ENCODE measurements at regions not wholly inside any gene's neighbourhood (a gene's known extent, or its start where the extent isn't known, plus 50 kb on each side); places are given as distances from the start of the nearest gene placed in this dataset.

DNA sequence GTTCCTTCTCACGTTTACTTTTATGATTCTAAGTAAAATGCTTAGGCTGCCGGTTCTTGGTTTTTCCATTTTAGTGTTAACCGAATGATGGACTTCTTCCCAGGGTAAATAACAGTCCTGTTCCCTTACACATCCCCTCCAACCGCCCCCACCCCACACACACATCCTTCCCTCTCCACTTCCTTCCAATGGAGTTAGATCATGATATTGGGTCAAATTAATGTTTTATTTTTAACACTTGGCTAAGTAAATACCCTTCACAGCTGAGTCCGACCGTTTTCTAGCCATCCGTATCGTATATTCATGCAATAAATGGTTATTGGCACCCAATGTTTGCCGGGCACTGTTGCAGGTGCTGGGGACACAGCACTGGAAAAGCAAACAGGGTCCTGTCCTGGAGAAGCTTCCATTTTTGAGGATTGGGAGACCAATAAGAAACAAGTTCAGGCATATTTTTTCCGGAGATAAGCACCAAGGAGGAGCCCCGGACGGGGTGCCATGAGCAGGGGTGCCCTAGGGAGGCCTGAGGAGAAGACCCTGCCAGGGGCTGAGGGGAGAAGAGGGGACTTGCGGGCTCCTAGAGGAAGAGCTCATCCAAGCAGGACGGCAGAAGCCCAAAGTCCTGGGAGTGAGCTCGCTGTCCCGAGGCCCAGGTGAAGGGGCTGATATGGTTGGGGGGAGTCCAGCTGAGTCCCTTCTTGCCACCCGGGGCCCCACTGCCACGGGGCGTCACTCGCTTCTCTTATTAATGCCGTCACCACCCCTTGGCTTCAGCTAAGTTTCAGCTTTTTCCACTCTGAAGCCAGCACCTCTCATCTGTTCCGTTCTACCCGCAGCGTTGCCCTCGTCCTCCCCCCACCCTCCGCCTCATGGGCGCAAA is 126.0 kb upstream of the RET start:
- no peak for DNase-seq (ENCODE audit: low read depth)

GRCh38 chr10:42951486-42952251 is 125.2 kb upstream of the RET start:
- no peak for DNase-seq (ENCODE audit: low read depth)

- no peak for DNase-seq (ENCODE audit: low read depth)
Measured at GRCh38 chr10:42952349-42952748, 124.5 kb upstream of the RET start.

DNA sequence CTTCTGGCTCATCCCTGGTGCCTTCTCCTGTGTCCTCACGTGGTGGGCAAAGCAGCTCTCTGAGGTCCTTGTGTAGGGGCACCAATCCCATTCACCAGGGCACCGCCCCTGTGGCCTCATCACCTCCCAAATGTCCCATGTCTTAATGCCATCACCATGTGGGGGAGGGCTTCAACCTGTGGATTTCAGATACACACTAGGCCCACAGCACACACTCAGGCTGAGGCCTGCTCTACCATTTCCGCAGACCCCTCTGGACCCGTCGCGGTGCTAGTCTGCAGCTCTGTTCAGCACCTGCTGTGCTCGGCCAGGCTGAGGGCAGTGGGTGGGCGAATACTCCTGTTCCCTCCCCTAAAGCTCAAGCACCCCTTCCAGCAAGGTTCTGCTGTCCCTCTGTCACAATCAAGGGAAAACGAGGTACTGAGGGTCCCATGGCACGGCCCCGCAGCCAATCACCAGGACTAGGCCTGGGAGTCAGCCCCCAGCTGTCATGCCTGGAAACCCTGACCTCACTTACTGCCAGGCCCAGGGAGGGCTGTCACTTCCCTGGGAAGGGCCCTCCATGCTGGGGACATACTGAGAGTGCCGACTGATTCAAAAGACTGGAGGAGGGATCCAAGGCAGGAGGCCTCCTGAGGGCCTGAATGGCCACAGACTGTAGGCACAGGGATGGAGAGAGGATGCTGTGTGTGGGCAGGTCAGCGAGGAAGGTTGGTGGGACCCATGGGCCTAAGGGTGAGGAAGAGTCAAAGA is 123.8 kb upstream of the RET start:
- no peak for DNase-seq (ENCODE audit: low read depth)

GRCh38 chr10:42953684-42954674 is 122.9 kb upstream of the RET start:
- DNase-seq (ENCODE audit: low read depth) = no peak

DNA sequence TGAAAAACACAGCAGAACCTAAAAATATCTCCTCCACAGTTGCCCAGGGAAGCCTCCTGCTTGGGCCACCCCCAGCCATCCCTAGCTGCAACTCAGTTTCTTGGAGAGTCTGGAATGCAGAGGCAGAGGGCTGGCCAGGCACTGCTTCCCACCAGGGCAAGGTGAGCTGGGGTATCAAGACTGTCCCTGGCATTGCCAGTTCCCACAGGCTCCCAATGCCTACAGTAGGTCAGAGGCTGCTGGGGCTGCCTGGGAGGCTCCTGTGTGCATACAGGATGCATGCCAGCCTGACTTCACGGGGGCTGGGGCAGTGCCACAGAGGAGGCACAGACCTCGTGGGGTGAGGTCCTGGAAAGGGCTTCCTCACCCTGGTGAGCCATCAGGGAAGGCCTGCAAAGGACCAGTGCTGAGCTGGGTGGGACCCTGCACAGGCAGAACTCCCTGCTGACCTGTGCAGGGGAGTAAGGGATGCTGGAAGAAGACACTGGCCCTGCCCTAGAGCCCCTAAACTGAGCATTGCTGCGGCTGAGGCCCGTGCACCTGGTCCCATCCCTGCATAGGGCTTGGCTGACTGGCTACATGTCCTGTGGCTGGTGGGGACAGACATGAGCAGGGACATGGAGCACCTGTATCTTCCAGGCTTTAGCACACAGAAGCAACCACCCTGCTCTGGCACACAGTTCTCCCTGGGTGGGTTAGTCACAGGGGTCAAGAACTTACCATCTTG is 121.9 kb upstream of the RET start:
- DNase-seq (ENCODE audit: low read depth) = no peak

DNA sequence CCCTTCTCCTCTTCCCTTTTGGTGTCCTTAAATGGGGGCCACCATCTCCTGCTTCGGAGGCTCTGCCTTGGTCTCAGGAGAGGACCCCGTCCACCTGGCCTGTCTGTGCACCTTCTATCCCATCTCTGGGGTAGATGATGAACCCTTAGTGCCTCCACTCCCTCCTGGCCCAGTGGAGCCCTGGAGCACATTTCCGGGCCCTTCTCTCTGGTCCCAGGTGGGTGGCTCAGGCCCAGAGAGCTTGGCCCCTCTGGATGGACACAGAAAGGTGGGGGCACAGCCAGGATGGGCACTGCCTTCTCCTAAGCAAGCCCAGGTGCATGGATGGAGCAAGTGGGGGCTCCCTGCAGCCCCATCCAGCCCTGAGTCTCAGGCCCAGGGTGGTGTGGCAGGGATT is 121.4 kb upstream of the RET start:
- no peak for DNase-seq (ENCODE audit: low read depth)

DNA sequence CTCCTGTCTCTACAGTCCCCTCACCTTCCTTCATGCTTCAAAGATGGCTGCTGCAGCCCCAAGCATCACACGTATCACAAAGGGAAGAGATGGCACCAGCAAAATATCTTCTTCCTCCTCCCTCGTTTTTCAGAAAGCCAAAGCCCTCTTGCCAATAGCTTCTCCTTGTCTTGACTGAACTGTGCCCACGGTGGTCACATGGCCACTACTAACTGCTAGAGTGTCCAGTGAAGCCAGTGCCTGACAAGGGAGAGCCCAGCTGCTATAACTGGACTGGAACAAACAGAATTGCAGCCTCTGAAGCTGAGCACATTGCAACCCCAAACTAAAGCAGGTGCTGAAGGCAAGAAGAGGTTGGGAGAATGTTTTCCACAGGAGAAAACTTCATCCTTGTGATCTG is 120.8 kb upstream of the RET start:
- no peak for DNase-seq (ENCODE audit: low read depth)

- peak; percentile 6 for DNase-seq (ENCODE audit: low read depth)
Measured at GRCh38 chr10:42958142-42958868, 118.6 kb upstream of the RET start.

DNA sequence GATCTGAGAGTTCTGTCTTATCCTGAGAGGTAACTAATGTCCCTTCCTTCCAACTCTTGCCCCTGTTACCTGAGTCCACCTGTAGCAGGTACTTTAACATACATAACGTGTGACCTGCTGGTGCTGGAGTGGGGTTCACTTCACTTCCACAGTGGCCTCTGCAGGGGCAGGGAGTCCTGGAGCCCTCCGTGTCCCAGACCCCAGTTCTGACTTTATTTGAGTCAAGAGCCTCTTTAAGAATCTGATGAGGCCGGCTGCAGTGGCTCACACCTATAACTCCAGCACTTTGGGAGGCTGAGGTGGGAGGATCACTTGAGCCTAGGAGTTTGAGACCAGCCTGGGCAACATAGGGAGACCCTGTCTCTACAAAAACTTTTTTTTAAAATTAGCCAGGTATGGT is 117.0 kb upstream of the RET start:
- no peak for DNase-seq (ENCODE audit: low read depth)

DNA sequence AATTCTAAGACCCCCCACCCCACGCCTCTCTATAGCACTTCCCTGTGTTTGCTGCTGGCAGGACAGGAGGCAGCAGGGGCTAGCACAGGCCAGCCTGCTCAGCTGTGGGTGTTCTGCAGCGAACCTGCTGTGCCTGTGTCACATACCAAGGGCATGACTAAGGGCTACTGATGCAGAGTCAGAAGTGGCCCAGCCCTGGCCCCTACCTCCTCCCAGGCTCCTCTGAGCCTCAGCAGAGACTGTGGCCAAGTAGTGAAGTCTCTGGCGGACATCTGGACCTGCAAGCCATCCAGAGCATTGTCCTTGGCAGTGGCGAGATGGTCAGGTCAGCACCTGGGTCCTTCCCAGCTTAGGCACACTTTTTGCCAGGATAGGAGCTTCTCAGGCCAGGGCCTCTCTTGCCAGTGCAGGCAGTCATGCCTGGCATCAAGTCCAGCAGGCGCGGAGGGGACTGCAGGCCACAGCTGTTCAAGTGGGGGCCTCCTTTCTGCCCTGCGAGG is 116.3 kb upstream of the RET start:
- DNase-seq (ENCODE audit: low read depth) = peak; percentile 28

- DNase-seq (ENCODE audit: low read depth) = peak; percentile 35
Measured at GRCh38 chr10:42960991-42961795, 115.7 kb upstream of the RET start.

DNA sequence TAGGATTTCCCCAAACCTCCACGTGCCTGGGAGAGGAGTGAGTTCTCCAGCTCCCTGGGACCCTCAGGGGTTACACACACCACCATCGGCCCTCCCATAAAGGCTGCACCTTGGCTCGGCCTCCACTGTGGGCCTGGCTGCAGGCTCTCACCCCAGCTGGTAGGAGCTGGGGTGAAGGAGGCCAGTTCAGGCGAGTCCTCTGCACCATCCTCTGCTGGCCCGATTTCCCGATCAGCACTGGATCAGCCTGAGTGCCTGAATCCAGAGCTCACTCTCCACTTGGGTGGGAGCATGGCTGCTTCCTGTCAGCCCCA is 115.1 kb upstream of the RET start:
- no peak for DNase-seq (ENCODE audit: low read depth)

GRCh38 chr10:42962110-42962901 is 114.6 kb upstream of the RET start:
- no peak for DNase-seq (ENCODE audit: low read depth)

DNA sequence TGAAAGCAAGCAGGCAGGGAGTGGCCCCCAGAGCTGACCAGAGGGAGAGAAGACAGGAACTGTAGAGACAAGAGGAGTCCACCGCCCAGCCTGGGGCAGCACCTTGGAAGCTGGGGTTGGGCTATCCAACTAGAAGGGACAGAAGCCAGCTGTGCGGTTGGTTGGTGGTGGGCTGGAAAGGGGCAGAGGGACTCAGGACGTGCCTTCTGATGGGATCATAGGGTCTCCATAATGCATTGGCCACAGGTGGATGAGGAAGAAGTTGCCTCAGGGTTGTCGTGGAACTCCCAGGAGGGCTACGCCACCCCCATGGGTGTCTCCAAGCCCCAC is 114.0 kb upstream of the RET start:
- DNase-seq (ENCODE audit: low read depth) = no peak

DNA sequence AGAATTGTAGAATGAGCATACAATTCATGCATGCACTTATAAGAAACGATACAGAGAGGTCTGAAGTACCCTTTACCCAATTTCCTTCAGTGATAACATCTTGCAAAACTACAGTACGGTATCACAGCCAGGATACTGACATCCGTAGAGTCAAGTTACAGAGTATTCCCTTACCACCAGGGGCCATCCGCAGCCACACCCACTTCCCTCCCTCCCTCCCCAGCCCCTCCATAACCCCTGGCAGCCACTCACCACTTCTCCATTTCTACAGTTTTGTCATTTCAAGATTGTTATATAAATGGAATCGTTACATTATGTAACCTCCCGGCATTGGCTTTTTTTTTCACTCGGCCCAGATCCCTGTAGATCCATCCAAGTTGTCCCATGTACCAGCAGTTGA is 113.6 kb upstream of the RET start:
- no peak for DNase-seq (ENCODE audit: low read depth)

DNA sequence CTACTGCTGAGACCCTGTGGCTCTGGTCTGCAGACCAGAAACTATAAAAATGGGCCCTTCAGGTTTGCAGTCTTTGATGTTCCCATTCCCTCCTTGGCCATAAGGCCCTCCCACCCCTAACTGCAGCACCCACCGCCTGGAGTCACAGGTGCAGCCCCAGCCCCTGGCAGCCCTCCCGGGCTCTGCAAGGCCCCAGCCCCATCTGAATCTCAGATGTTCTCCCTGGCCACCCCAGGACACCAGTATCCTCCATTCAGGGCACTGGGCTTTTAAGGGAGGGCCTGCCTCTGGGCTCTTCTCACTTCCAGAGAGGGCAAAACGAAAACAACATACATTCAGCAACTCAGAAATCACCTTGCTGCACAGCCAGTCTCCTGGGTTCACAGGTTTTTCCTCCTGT is 107.7 kb upstream of the RET start:
- DNase-seq (ENCODE audit: low read depth) = no peak

DNA sequence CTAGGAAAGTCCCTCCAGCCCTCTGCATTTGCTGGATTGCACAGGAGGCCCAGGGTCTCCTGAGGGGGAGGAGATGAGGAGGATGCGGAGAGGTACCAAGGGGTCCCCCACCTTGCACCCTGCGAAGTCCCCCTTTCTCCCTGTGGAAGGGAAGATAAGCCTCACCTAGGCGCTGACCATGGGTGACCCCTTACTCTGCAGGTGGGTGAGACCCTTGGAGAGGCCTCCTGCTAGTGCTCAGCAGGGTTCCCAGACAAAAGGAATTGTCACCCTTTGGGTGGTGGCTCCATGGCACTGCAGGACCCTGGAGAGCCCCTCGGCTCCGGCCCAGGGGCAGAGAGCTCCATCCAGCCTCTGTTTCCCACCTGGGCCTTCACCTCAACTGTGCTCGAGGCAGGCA is 107.0 kb upstream of the RET start:
- no peak for DNase-seq (ENCODE audit: low read depth)

Measured in myocyte (in vitro differentiated cells).